AML-193 (cell line): ENCODE measurements at regions not wholly inside any gene's neighbourhood (a gene's known extent, or its start where the extent isn't known, plus 50 kb on each side); places are given as distances from the start of the nearest gene placed in this dataset.

Source experiments
- DNase-seq, 2 experiments: peaks; one replicate each; lab custom pipeline; 2025; lab: John Stamatoyannopoulos, UW

DNA sequence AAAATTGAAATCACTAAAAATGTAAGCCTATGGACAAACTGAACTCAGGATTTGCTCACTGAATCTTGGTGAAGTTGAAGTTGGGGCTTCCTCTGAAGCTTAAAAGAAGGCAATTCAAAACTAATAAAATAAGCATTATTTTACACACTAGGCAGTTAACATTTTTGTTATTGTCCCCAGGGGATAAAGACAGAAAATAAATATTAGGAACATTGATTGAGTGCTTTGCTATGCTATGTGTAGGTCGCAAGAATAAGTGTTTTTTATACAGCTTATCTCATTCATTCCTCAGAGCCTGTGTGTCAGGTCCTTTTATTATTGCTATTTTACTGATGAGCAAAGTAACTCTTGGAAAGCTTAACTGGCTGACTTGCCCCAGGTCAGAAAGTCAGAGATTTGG lies 82.2 kb downstream of the ZNF608 start:
- DNase-seq, result no peak

- no peak for DNase-seq
These were observed 83.3 kb downstream of the ZNF608 start for GRCh38 chr5:124663101-124663506.

DNA sequence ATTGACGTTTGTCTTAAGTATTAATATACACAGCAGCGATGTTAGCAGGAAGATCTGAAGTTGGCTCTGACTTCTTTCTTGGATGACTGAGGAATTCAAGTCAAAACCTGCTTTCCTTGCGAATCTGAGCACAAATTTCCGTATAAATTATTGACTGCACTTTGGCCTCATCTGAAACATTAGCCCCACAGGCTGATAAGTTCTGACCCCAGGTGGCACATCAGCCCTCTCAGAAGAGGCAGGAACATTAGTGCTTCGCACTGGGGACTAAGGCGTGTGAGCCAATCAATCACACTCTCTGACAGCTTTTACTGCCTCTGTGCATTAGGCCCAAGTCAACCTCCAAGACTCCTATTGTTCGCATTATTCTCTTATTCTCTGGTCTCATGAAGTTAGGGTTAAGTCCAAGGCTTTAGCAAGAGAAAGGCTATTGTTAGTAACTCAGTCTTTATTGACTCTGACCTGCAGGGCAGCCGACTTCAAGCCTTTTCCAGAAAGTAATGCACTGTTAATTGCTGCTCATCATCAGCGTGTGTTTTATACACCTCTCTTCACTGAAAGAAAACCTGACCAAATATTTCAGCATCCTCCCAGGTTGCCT lies 84.2 kb downstream of the ZNF608 start:
- DNase-seq, result no peak

DNA sequence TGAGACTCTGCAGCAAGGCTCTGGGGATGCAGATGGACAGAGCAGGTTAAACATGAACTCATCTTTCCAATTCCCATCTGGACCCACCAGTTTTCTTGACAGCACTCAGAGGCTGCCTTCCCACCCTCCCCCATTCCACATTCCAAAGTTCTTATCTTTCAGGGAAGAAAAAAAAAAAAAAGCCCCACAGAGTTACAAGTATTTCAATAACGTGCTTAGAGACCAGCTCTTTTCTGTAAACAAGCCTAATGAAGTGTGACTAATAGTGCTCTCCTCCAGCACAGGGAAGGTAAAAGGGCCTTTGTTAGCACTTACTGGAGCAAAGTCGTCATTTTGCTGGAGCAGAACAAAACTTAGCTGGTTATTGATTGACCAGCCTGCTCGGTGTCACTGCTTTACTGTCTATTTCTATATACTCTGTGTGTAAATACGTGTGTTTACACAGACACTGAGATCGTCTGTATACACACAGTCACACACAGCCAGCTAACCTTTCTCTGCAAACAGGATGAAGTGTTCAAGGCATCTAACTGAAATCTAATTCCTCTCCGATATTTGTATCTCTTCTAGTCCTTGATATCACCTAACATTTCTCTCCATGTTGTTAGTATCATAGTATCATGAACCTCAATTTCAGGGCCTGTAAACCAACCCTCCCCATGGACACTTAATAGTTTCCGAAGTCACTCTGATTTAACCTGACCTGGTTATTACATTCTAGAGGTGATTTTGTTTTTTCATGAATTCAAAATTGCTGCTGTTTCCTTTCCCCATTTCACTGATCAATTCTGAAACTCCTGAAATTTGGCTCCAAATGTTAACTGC lies 84.9 kb downstream of the ZNF608 start:
- DNase-seq, result no peak

DNA sequence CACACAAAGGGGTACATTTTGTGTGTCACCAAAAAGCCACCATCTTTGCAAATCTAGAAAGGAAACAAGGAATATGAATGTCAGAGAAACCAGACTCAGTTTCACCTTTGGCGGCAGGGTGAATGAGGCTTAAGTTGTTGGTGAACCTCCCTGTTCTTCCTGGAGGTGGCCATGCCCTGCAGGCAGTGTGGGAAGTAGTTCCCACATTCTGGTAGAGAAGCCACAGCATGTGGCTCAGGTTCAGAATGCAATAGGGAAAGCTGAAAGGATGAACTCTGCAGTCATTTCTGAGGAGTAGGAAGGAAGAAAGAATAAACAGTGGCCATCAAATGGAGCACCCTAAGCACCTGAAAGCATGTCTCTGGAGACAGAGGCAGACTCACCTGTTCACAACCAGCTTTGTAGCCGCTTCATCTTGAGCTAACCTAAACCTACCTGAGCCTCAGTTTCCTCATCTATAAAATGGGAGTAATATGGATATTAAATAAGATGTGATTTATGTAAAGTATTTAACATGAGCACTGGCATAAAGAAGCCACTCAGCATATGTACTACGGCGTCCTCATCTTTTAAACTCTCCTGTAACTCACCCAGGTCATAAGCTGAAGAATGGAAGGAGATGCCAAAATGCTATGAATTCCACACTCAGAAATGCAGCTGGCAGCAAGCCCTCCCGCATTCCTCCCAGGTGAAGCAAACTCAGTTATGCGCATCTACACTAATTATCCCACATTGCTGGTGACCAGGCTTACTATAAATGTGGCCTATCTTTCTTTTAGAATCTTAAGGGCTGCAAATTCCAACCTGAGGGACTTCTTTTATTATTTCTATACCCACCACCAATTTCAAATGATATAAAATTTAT lies 86.0 kb downstream of the ZNF608 start:
- DNase-seq, result no peak

DNA sequence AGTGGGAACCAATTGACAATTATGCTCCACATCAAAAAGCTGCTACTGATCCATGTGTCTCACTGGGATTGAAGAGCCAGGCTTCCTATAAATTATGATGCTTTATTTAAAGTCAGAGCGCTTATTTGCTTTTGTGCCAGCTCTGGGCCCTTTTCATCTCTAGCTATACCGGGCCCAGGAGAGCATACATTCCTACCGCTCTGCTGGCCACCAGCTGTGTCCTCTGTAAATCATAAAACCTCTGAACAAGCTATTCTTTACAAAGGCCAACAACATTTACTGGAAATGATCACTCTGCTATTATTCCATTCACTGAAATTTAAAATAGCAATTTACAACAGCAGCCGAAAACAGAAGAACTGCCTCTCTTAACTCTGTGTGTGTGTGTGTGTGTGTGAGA lies 86.6 kb downstream of the ZNF608 start:
- DNase-seq, result no peak

DNA sequence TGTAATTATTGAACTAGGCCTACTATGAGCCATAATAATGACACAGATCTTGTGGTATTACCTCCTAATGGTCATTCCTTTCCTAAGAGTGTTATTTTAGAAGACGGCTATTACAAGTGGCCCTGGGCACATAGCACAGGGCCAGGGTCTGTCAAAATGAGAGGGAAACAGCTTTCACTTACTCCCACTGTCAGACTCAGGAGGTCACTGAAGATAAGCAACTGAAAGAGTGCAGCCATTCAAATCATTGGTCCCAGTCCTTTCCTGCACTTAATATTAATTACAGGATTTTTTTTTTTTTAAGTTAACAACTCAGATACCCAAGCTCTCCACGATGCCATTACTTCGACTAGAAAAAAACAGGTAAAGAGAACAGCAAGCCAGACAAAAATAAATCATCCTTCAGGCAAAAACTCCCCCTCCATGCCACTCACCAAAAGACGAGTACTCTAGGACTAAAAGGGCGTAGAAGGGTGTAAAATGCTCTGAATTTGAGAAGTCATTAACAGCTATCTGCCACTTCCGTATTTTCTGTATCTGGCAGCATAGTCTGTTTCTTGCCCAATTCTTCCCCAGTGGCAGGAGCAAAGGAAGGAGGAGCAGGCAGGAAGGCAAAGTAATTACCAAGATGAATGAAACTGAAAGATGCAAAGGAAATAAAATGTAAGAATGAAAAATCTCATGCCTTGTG lies 87.4 kb downstream of the ZNF608 start:
- no peak for DNase-seq

GRCh38 chr5:124655921-124656511 lies 90.4 kb downstream of the ZNF608 start:
- no peak for DNase-seq

- DNase-seq, result no peak
These were observed 91.1 kb downstream of the ZNF608 start for GRCh38 chr5:124655251-124655917.

GRCh38 chr5:124654418-124654817 lies 92.0 kb downstream of the ZNF608 start:
- DNase-seq, result no peak

DNA sequence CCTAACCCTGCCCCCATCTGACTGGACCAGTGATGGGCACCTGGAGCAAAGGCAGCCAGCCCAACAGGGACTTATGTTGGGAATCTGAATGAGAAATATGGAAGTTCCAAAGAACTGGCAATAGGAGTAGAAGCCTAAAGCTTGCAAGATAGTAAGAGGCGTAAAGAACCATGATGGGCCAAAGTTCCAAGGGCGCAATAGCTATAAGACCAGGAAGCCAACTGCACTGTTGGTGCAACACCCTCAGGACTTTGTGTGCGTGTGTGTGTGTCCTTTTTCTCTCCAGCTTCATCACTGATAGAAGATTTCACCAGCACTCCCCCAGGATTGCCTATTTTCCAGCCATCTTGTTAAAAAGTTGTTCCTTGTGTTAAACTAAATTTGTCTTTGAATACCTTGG lies 92.8 kb downstream of the ZNF608 start:
- DNase-seq, result no peak

GRCh38 chr5:124652892-124653441 lies 93.5 kb downstream of the ZNF608 start:
- DNase-seq, result no peak

DNA sequence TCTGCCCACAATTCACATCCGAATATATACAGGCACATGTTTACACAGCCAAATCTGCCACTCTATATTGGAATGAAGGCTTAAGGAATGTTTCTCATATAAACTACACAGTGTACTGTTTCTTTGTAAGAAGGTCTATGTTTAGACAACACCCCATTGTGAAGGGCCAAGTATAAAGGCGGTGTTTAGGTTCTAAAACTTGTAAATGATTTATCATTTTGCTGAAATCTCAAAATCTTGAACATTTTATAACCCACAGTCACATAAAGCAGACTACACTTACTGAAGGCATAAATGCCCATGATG lies 94.0 kb downstream of the ZNF608 start:
- no peak for DNase-seq

DNA sequence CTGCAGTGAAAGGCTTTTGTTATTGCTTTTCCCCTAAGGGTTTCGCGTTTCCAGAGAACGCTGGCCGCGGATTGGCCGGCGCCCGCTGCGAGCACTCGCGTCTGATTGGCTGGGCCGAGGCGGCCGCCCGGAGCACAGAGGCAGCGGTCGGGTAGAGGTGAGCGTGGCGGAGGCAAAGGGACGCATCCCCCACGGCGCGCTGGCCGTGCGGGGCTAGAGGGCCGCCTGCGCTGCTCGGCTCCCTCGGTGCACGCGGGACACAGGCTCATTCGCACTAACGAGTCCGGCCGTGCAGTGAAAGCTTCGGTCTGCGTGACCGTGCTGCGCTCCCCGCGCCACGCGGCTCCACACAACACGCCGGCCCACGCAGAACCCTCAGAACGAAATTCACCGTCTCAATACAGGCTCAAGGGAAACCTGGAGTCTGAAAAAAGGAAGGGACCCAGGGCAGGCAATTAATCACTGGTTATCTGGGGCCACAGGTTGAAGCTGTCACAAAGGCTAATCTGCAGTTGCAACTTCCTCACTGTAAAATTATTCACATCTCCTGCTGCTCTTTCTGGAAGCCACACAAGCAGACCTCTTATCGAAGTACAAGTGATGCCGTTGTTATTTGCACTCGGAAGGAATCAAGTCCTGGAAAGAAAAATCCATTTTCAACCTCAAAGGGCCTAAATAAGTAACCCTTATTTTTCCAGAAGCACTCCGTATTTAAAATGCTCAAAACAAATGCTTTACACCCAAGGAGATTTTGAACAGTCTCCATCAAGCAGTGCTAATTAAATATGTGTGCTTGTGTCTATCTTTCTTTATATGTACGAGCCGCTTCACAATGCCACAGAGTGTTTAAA lies 94.6 kb downstream of the ZNF608 start:
- DNase-seq, result no peak

GRCh38 chr5:124650951-124651662 lies 95.3 kb downstream of the ZNF608 start:
- DNase-seq, result no peak

- DNase-seq, result no peak
These were observed 96.3 kb downstream of the ZNF608 start for GRCh38 chr5:124650147-124650561.

DNA sequence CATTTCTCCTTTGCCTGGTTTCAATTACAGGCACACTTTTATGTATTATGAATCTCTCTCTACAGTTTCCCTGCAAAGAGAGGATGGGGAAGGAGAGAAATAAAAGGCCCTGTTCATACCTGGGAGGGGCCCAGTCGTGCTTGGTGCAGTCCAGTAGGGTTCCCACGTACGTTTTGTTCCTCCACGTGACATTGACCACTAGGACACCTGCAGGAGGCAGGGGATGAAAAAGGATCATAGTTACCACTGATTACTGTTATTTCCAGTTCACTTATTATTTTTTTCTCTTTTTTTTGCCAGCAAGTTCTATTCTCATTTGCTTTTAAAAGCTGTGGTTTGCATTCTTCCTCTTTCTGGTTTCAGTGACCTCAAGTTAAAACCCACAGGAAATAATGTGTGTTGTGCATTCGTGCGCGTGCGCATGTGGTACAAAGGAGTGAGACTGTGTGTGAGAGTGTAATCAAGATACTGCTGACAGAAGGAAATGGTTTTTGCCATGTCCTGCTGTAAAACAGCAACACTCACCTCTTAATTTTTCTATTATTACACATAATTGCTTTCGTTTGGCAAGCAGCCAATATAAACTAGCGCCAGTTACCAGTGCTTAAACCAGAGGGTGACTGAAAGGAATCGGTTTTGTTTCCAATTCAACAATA lies 96.8 kb downstream of the ZNF608 start:
- peak; percentile 90 to 92 for DNase-seq

GRCh38 chr5:124648902-124649467 lies 97.5 kb downstream of the ZNF608 start:
- DNase-seq, result no peak

DNA sequence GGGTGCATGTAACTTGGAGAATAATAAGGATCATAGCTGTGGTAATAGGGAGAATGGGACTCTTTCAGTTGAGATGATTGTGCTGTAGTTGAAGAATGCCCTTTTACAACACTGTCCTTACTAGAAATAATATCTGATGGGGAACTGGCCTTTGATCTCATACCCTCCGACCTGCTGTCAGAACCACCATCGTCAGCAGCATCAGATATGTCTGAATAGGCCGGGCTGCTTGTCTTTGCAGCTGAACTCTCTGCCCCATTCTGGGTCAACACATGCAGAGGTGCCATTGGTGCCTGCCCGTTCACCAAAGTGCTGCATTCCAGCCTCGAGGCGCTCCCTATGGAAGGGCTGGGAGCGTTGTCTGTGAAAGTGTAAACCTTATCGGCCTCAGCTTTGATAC lies 99.1 kb downstream of the ZNF608 start:
- DNase-seq, result no peak
